GM10266 (cell line): ENCODE measurements at regions not wholly inside any gene's neighbourhood (a gene's known extent, or its start where the extent isn't known, plus 50 kb on each side); places are given as distances from the start of the nearest gene placed in this dataset.

ENCODE experiments used
- DNase-seq: peaks from one replicate; pipeline ENCODE4 v3.0.0; 2012; ENCODE audit errors: extremely low spot score
- CTCF ChIP-seq: IDR thresholded peaks from 2 replicates; pipeline ENCODE4 v1.5.1; 2012; ENCODE audit warnings: mild to moderate bottlenecking, low read depth; ENCODE audit not compliant: control insufficient read depth, insufficient read depth; ENCODE audit errors: missing control alignments

- no peak for TF ChIP-seq CTCF
- no peak for DNase-seq
Measured at GRCh38 chr21:18705971-18706370, 302.4 kb upstream of the TMPRSS15 start.

- no peak for DNase-seq
- no peak for TF ChIP-seq CTCF
Measured at GRCh38 chr21:18711662-18712061, 308.1 kb upstream of the TMPRSS15 start.

- no peak for TF ChIP-seq CTCF
- DNase-seq, result no peak
Measured at GRCh38 chr21:18715606-18716005, 312.0 kb upstream of the TMPRSS15 start.

GRCh38 chr21:18716578-18717138 lies 313.1 kb upstream of the TMPRSS15 start:
- no peak for DNase-seq
- no peak for TF ChIP-seq CTCF

- DNase-seq, result no peak
- no peak for TF ChIP-seq CTCF
Measured at GRCh38 chr21:18722193-18722592, 318.6 kb upstream of the TMPRSS15 start.

GRCh38 chr21:18723171-18723570 lies 319.6 kb upstream of the TMPRSS15 start:
- no peak for TF ChIP-seq CTCF
- DNase-seq, result no peak

GRCh38 chr21:18725653-18726052 lies 322.1 kb upstream of the TMPRSS15 start:
- no peak for DNase-seq
- TF ChIP-seq CTCF, result no peak
